GM18508 (cell line): ENCODE measurements at regions not wholly inside any gene's neighbourhood (a gene's known extent, or its start where the extent isn't known, plus 50 kb on each side); places are given as distances from the start of the nearest gene placed in this dataset.
"Not testable (repeated sequence)": the region's sequence is repeated elsewhere in the genome, so short reads cannot be mapped to it uniquely, and the experiment has no call there.

Experiments
- ATAC-seq: cut with Tn5 transposase; IDR thresholded peaks from one replicate; pipeline ENCODE4 v1.9.1; 2021; ENCODE audit warnings: moderate number of reproducible peaks; ENCODE audit not compliant: insufficient read depth, unreplicated experiment

GRCh38 chr12:89289720-89290119 lies 62.6 kb downstream of the DUSP6 start:
- ATAC-seq, result no peak

GRCh38 chr12:89288959-89289358 lies 63.3 kb downstream of the DUSP6 start:
- no peak for ATAC-seq

- ATAC-seq, result no peak
Measured at GRCh38 chr12:89286501-89286900, 65.8 kb downstream of the DUSP6 start.

- ATAC-seq, result no peak
Measured at GRCh38 chr12:89281539-89281867, 70.8 kb downstream of the DUSP6 start.

GRCh38 chr12:89280833-89281538 lies 71.3 kb downstream of the DUSP6 start:
- no peak for ATAC-seq

- no peak for ATAC-seq
Measured at GRCh38 chr12:89279499-89279898, 72.8 kb downstream of the DUSP6 start.

- no peak for ATAC-seq
Measured at GRCh38 chr12:89278862-89279261, 73.4 kb downstream of the DUSP6 start.

GRCh38 chr12:89278169-89278568 lies 74.1 kb downstream of the DUSP6 start:
- no peak for ATAC-seq

GRCh38 chr12:89276860-89277259 lies 75.4 kb downstream of the DUSP6 start:
- no peak for ATAC-seq

GRCh38 chr12:89273525-89273924 lies 78.8 kb downstream of the DUSP6 start:
- no peak for ATAC-seq

- ATAC-seq, result no peak
Measured at GRCh38 chr12:89270548-89270947, 81.8 kb downstream of the DUSP6 start.

GRCh38 chr12:89269174-89269573 lies 83.1 kb downstream of the DUSP6 start:
- ATAC-seq, result no peak

GRCh38 chr12:89267404-89267803 lies 84.9 kb downstream of the DUSP6 start:
- no peak for ATAC-seq

- not testable (repeated sequence) for ATAC-seq
Measured at GRCh38 chr12:89266574-89267188, 85.6 kb downstream of the DUSP6 start.

GRCh38 chr12:89264837-89265236 lies 87.5 kb downstream of the DUSP6 start:
- no peak for ATAC-seq

GRCh38 chr12:89263900-89264299 lies 88.4 kb downstream of the DUSP6 start:
- no peak for ATAC-seq

GRCh38 chr12:89262855-89263552 lies 89.3 kb downstream of the DUSP6 start:
- ATAC-seq, result no peak

GRCh38 chr12:89261982-89262381 lies 90.3 kb downstream of the DUSP6 start:
- no peak for ATAC-seq

GRCh38 chr12:89260841-89261637 lies 91.3 kb downstream of the DUSP6 start:
- ATAC-seq, result no peak

GRCh38 chr12:89259821-89260220 lies 92.5 kb downstream of the DUSP6 start:
- ATAC-seq, result no peak
